ENCODE measurements at regions not wholly inside any gene's neighbourhood (a gene's known extent, or its start where the extent isn't known, plus 50 kb on each side); places are given as distances from the start of the nearest gene placed in this dataset.

GRCh38 chr3:117617906-117618305 is 908.3 kb downstream of the TUSC7 start:
- no peak for DNase-seq (ENCODE audit: low spot score)

DNA sequence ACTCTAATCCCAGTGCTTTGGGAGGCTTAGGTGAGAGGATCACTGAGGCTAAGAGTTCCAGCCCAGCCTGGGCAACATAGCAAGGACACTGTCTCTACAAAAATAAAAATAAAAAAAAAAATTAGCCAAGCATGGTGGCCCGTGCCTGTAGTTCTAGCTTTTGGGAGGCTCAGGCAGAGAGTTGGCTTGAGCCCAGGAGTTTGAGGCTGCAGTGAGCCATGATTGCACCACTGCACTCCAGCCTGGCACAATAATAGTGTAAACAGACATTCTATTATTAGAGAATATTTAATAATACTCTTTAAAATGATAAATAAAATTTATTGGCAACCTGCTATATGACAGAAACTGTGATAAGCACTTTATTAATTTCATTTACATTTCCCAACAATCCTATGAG is 908.9 kb downstream of the TUSC7 start:
- no peak for DNase-seq (ENCODE audit: low spot score)

GRCh38 chr3:117619805-117620204 is 910.2 kb downstream of the TUSC7 start:
- no peak for DNase-seq (ENCODE audit: low spot score)

DNA sequence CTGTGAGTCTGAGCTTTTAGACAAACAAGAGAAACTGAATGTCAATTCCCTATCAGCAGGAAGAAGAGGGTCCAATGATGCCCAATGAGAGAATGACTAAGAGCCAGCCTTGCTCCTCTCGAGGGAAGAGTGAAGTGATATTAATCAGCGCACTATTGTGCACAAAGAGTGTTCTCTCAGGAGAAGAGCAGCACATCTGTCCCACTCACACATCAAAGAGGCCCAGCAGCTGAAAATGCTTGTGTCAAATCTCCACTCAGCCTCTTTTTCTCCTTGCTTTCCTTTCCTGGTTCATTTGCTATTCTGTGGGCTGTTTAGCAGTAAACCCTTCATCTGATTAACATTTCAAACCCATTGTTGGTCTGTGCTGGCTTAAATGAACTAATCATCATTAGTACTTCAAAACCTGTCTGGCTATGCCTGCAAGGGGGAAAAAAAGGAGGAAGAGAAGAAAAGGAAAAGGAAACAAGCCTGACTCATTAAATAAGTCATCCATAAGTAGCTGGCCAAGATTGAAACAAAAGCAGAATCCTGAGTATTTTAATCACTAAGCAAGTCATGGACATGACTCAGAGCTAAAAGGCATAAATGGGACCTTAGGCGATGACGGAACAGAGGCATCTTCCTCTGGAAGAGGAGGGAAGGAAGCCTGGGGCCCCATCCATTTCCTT is 912.7 kb downstream of the TUSC7 start:
- DNase-seq (ENCODE audit: low spot score) = no peak

- DNase-seq (ENCODE audit: low spot score) = no peak
Observed at GRCh38 chr3:117624424-117624823, 914.8 kb downstream of the TUSC7 start.

DNA sequence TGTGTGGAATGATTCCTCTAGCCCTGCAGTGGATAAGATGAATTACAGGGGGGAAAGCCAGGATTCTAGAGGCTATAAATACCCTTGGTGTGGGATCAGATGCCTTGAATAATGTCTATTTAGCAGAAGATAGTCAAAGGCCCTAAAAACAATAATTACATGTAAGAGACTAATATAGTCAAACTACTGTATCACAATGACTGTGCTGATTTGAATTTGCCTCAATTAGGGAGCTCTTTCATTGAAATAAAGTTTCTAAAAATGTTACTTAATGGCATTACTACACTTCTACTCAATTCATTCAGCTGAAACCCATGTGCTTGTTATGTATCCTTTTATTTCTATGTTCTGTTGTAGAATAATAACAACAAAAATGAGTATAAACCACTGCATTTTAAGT is 915.6 kb downstream of the TUSC7 start:
- DNase-seq (ENCODE audit: low spot score) = no peak

GRCh38 chr3:117626577-117626976 is 917.0 kb downstream of the TUSC7 start:
- DNase-seq (ENCODE audit: low spot score) = no peak

DNA sequence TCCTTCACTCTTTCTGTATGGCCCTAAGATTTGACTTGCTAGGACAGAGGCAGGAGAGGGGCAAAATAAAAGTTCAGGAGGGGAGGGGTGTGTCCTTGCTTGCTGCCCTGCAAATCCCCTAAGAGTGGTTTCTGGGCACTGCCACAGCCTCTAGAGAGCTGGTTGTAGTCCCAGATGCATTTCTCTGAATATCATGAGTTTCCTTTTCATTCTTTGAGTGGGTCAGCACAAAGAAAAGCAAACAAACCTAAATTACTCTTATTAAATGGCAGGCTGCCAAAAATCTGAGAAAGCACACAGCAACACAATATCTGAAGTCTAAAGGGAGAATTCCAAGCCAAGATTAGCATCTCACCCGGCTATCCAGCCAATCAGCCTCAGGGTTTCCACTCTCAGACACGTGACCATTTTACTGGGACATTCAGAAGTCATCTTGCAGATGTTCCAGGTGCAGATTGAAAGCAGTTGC is 919.3 kb downstream of the TUSC7 start:
- no peak for DNase-seq (ENCODE audit: low spot score)

- DNase-seq (ENCODE audit: low spot score) = no peak
Observed at GRCh38 chr3:117629505-117629904, 919.9 kb downstream of the TUSC7 start.

DNA sequence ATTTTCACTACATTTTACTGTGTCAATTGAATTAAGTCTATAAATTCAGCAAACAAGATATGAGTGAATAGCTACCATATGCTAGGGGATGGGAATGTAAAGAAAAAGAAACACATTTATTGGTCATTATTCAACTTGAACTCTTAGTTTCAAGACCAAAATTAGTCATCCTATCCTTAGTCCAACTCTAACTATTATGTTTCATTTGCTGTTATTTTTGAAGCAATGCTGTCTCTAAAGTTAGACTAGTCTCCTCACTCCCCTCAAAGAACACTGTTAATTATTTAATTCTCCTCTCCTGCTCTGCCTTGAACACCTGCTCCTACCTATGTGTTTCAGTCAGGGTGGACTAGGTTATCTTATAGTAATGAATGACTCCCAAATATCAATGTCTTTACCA is 920.9 kb downstream of the TUSC7 start:
- DNase-seq (ENCODE audit: low spot score) = no peak

DNA sequence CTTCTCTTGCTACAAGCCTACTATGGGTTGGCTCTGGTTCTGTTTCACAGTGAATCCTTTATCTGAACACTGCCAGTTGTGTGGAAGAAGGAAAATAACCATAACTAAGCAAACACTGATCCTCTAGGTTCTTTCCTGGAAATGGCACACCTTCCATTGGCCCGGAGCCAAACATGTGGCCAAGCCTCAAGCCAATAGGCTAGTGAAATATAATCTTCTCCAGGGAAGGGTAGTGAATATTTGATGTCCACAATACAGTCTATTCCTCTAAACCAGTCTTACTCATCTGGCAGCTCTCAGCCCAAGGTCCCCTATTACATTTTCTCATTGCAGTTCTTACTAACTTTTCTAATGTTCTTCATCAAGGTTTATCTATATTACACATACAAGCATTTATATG is 921.3 kb downstream of the TUSC7 start:
- DNase-seq (ENCODE audit: low spot score) = no peak

DNA sequence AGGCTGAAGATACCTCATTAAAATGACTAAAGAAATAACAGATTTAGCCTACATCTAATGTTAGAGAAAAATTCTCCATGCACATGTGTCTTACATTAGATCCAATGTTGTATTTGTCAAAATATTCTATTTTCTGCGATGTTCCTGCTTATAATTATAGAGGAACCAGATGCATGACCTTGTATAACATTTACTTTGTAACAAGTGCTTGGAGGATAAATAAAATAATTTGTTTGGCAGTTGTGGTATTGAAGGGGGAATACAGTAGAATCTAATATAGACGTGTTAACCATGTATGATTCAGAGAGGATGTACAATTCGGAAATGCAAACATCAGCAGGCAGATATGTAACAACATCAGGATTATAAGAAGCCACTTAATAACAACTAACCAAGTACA is 922.2 kb downstream of the TUSC7 start:
- no peak for DNase-seq (ENCODE audit: low spot score)

- no peak for DNase-seq (ENCODE audit: low spot score)
Observed at GRCh38 chr3:117632191-117632590, 922.6 kb downstream of the TUSC7 start.

DNA sequence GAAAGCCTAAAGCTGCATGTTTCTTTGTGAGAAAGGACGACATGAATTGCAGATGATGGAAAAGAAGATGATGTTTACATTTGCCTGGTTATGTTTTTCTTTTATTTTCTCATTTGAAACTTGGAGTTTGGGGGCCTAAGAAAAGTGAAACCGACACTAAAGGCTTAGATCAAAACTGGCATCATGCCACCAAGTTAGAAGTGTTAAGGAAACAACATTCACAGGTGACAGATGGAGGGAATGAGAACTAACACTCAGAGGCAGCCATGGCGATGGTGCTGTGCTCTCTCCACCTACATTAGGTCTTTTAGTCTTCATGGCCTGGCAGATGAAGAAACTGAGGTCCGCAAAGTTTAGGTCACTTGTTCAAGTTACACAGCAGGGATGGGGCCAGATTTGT is 923.6 kb downstream of the TUSC7 start:
- DNase-seq (ENCODE audit: low spot score) = no peak

GRCh38 chr3:117637666-117638065 is 928.1 kb downstream of the TUSC7 start:
- no peak for DNase-seq (ENCODE audit: low spot score)

GRCh38 chr3:117644203-117644602 is 934.6 kb downstream of the TUSC7 start:
- DNase-seq (ENCODE audit: low spot score) = no peak

DNA sequence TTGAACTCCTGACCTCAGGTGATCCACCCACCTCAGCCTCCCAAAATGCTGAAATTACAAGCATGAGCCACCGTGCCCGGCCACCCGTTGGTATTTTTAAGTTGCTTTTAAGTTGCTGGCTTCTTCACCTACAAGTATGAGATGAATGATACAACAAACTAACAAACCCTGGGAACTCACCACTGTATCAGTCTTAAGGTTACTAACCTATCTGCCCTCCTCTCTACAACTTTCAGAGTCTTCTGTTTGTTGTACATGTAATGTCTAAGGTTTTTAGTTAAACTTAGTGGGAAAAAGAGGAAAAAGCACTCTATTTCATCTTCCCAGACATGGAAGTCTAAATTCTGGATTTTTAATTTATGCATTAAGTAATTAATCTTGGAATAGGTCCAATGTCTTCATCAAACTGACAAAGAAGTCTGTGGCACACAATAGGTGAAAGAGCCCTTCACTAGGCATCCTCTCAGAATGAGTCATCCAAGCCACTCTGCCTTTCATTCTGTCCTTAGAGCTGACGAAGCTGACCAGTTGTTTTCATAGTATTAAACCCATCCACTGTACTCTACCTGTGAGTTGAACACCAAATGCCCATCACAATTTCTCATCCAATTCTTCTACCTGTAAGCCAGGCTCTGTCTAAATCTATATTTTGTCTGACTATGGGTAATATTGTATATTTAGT is 936.1 kb downstream of the TUSC7 start:
- no peak for DNase-seq (ENCODE audit: low spot score)

GRCh38 chr3:117647435-117647834 is 937.9 kb downstream of the TUSC7 start:
- DNase-seq (ENCODE audit: low spot score) = no peak

DNA sequence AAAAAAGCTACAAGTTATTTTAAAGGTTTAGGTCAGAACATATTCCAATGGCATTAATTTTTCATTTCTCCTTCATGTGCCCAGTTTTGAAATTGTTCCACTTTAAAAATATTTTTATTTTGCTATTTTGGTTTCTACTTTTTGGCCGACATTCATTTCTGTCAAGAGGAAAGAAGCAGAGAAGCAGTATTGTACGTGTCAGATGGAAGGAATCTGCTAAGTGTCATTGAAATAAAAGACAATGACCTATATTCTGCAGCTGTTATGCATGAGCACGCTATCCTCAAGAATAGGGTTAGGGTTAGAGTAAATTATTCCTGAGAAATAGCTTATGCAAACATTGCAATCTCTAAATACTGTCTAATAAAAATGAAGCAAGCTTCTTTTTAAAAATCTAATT is 941.7 kb downstream of the TUSC7 start:
- DNase-seq (ENCODE audit: low spot score) = no peak

DNA sequence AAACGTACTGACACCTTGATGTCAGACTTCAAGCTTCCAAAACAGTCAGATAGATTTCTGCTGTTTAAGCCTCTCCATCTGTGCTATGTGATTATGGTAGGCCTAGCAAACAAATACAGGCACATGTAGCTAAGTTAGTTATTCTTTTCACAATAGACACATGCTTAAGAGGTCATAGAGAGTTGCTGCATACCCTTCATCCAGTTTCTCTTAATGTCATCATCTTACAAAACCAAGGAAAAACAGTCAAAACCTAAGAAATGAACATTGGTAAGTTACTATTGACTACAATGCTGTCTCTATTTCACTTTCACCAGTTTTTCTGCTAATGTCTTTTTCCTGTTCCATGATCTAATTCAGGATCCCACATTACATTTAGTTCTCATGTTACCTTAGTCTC is 946.8 kb downstream of the TUSC7 start:
- no peak for DNase-seq (ENCODE audit: low spot score)

DNA sequence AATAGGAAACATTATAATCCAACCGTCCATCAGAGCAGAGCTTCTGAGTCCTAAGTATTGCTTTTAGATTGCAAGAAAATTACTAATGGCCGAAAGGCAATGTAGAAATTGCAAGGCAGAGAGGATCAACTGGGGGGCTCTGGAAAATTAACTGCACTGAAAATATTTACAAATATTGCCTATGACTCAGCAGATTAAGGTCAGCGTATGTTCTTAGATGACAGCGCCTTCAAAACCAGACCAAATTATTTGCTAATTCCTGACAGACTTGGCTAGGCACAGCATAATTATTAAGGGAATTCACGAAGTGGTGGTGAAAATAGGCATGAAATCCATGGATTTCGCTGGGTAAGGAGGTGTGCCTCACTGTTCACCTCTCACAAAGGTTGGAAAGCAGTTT is 947.7 kb downstream of the TUSC7 start:
- DNase-seq (ENCODE audit: low spot score) = no peak

- DNase-seq (ENCODE audit: low spot score) = no peak
Observed at GRCh38 chr3:117660941-117661817, 951.6 kb downstream of the TUSC7 start.

- DNase-seq (ENCODE audit: low spot score) = no peak
Observed at GRCh38 chr3:117661818-117662095, 952.2 kb downstream of the TUSC7 start.
